ENCODE measurements at regions not wholly inside any gene's neighbourhood (a gene's known extent, or its start where the extent isn't known, plus 50 kb on each side); places are given as distances from the start of the nearest gene placed in this dataset.

GRCh38 chr18:30135938-30136337 lies 906.6 kb downstream of the DSC3 start:
- TF ChIP-seq CTCF (IDR thresholded peaks at IDR 0.05; ENCODE audit: borderline replicate concordance, extremely low read depth, low read length, poor library complexity, severe bottlenecking) (no peak), EZH2 (IDR thresholded peaks at IDR 0.05; ENCODE audit: borderline replicate concordance, low read depth, low read length, severe bottlenecking) (no peak)
- Histone ChIP-seq H3K4me2 (ENCODE audit: insufficient read depth, low read length) (no peak overlapping the region), H3K4me1 (ENCODE audit: insufficient read depth, low read length) (no peaks in the 10 kb centered on the region), H3K79me2 (ENCODE audit: insufficient read depth, low read length) (no peaks in the 10 kb centered on the region), H2AFZ (ENCODE audit: low read depth, low read length) (no peak overlapping the region), H3K36me3 (ENCODE audit: insufficient read depth, low read length) (no peaks in the 10 kb centered on the region), H4K20me1 (ENCODE audit: insufficient read depth, low read length) (no peaks in the 10 kb centered on the region), H3K4me3 (ENCODE audit: low read depth in 1 of 2, low read length in 2 of 2) (no peak overlapping the region), H3K9me3 (ENCODE audit: insufficient read depth, low read length, severe bottlenecking) (peaks cover 2% of the 10 kb centered on the region), H3K9ac (ENCODE audit: low read depth, low read length) (no peak overlapping the region), H3K27me3 (ENCODE audit: insufficient read depth, low read length, poor library complexity) (no peaks in the 10 kb centered on the region), H3K27ac (ENCODE audit: low read length) (no peak overlapping the region)
- ATAC-seq (ENCODE audit: insufficient read depth, low read depth) (no peak), DNase-seq (no peak)

- H4K20me1 ChIP-seq (ENCODE audit: insufficient read depth, low read length), result no peaks in the 10 kb centered on the region
- no peaks in the 10 kb centered on the region for H3K36me3 ChIP-seq (ENCODE audit: insufficient read depth, low read length)
- H3K4me2 ChIP-seq (ENCODE audit: insufficient read depth, low read length), result no peak overlapping the region
- TF ChIP-seq EZH2 (IDR thresholded peaks at IDR 0.05; ENCODE audit: borderline replicate concordance, low read depth, low read length, severe bottlenecking) (no peak), CTCF (IDR thresholded peaks at IDR 0.05; ENCODE audit: borderline replicate concordance, extremely low read depth, low read length, poor library complexity, severe bottlenecking) (no peak)
- no peak overlapping the region for H3K27ac ChIP-seq (ENCODE audit: low read length)
- no peak overlapping the region for H2AFZ ChIP-seq (ENCODE audit: low read depth, low read length)
- no peaks in the 10 kb centered on the region for H3K27me3 ChIP-seq (ENCODE audit: insufficient read depth, low read length, poor library complexity)
- no peak for DNase-seq
- no peak for ATAC-seq (ENCODE audit: insufficient read depth, low read depth)
- no peak overlapping the region for H3K4me3 ChIP-seq (ENCODE audit: low read depth in 1 of 2, low read length in 2 of 2)
- peaks cover 8% of the 10 kb centered on the region for H3K9me3 ChIP-seq (ENCODE audit: insufficient read depth, low read length, severe bottlenecking)
- H3K79me2 ChIP-seq (ENCODE audit: insufficient read depth, low read length), result no peaks in the 10 kb centered on the region
- H3K9ac ChIP-seq (ENCODE audit: low read depth, low read length), result no peak overlapping the region
- H3K4me1 ChIP-seq (ENCODE audit: insufficient read depth, low read length), result no peaks in the 10 kb centered on the region
Observed at GRCh38 chr18:30134020-30134419, 908.5 kb downstream of the DSC3 start.

DNA sequence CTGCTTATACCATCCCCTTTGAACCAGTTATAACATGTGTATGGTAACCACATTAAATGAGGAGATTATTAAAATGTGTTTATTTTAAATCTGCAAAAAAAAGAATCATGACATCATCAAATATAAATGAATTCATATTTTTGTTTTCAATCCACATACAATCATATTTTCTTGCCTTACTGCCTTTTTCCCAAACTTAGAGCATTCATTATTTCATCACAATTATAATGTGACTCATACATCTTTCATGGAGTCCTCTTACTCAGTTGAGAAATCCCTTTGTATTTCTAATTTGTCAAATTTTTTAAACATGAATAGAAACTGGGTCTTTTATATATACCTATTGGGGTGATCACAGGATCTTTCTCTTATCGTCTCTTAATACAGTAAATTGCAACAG lies 909.6 kb downstream of the DSC3 start:
- H3K9me3 ChIP-seq (ENCODE audit: insufficient read depth, low read length, severe bottlenecking), result peaks cover 8% of the 10 kb centered on the region
- no peaks in the 10 kb centered on the region for H3K36me3 ChIP-seq (ENCODE audit: insufficient read depth, low read length)
- no peaks in the 10 kb centered on the region for H3K4me1 ChIP-seq (ENCODE audit: insufficient read depth, low read length)
- no peak for ATAC-seq (ENCODE audit: insufficient read depth, low read depth)
- H3K4me3 ChIP-seq (ENCODE audit: low read depth in 1 of 2, low read length in 2 of 2), result no peak overlapping the region
- no peak for DNase-seq
- no peak overlapping the region for H2AFZ ChIP-seq (ENCODE audit: low read depth, low read length)
- H3K9ac ChIP-seq (ENCODE audit: low read depth, low read length), result no peak overlapping the region
- no peak for TF ChIP-seq CTCF (IDR thresholded peaks at IDR 0.05; ENCODE audit: borderline replicate concordance, extremely low read depth, low read length, poor library complexity, severe bottlenecking)
- no peak for TF ChIP-seq EZH2 (IDR thresholded peaks at IDR 0.05; ENCODE audit: borderline replicate concordance, low read depth, low read length, severe bottlenecking)
- no peaks in the 10 kb centered on the region for H3K27me3 ChIP-seq (ENCODE audit: insufficient read depth, low read length, poor library complexity)
- no peak overlapping the region for H3K4me2 ChIP-seq (ENCODE audit: insufficient read depth, low read length)
- H3K79me2 ChIP-seq (ENCODE audit: insufficient read depth, low read length), result no peaks in the 10 kb centered on the region
- H4K20me1 ChIP-seq (ENCODE audit: insufficient read depth, low read length), result no peaks in the 10 kb centered on the region
- H3K27ac ChIP-seq (ENCODE audit: low read length), result no peak overlapping the region

GRCh38 chr18:30121397-30121796 lies 921.1 kb downstream of the DSC3 start:
- no peaks in the 10 kb centered on the region for H3K36me3 ChIP-seq (ENCODE audit: insufficient read depth, low read length)
- no peak for TF ChIP-seq CTCF (IDR thresholded peaks at IDR 0.05; ENCODE audit: borderline replicate concordance, extremely low read depth, low read length, poor library complexity, severe bottlenecking)
- no peak for TF ChIP-seq EZH2 (IDR thresholded peaks at IDR 0.05; ENCODE audit: borderline replicate concordance, low read depth, low read length, severe bottlenecking)
- no peaks in the 10 kb centered on the region for H3K79me2 ChIP-seq (ENCODE audit: insufficient read depth, low read length)
- H3K9ac ChIP-seq (ENCODE audit: low read depth, low read length), result no peak overlapping the region
- H3K9me3 ChIP-seq (ENCODE audit: insufficient read depth, low read length, severe bottlenecking), result peaks cover 2% of the 10 kb centered on the region
- H3K4me3 ChIP-seq (ENCODE audit: low read depth in 1 of 2, low read length in 2 of 2), result no peak overlapping the region
- H3K4me2 ChIP-seq (ENCODE audit: insufficient read depth, low read length), result no peak overlapping the region
- H3K4me1 ChIP-seq (ENCODE audit: insufficient read depth, low read length), result no peaks in the 10 kb centered on the region
- ATAC-seq (ENCODE audit: insufficient read depth, low read depth) (no peak), DNase-seq (no peak)
- H3K27ac ChIP-seq (ENCODE audit: low read length), result no peak overlapping the region
- no peaks in the 10 kb centered on the region for H3K27me3 ChIP-seq (ENCODE audit: insufficient read depth, low read length, poor library complexity)
- H2AFZ ChIP-seq (ENCODE audit: low read depth, low read length), result no peak overlapping the region
- H4K20me1 ChIP-seq (ENCODE audit: insufficient read depth, low read length), result no peaks in the 10 kb centered on the region
